ENCODE measurements at regions not wholly inside any gene's neighbourhood (a gene's known extent, or its start where the extent isn't known, plus 50 kb on each side); places are given as distances from the start of the nearest gene placed in this dataset.

DNA sequence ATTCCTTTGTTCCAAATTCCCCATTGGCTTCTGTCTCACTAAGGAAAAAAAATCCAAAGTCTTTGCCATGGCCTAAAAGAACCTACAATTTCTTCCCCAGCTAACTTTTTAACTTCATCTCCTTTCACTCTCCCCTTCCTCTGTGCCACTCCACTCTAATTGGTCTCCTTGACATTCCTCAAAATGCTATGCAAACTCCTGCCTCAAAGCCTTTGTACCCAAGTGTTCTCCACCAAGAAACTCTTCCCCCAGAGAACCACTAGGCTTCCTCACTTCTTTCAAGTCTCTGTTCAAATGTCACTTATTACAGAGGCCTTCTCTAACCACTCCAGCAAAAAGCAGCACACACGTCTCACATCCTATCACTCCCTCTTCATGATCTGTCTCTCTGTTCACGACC is 91.6 kb upstream of the NR4A3 start:
- TF ChIP-seq, protein P1, sequence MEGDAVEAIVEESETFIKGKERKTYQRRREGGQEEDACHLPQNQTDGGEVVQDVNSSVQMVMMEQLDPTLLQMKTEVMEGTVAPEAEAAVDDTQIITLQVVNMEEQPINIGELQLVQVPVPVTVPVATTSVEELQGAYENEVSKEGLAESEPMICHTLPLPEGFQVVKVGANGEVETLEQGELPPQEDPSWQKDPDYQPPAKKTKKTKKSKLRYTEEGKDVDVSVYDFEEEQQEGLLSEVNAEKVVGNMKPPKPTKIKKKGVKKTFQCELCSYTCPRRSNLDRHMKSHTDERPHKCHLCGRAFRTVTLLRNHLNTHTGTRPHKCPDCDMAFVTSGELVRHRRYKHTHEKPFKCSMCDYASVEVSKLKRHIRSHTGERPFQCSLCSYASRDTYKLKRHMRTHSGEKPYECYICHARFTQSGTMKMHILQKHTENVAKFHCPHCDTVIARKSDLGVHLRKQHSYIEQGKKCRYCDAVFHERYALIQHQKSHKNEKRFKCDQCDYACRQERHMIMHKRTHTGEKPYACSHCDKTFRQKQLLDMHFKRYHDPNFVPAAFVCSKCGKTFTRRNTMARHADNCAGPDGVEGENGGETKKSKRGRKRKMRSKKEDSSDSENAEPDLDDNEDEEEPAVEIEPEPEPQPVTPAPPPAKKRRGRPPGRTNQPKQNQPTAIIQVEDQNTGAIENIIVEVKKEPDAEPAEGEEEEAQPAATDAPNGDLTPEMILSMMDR (conservative IDR thresholded peaks at IDR 0.05 in 1 of 2, IDR thresholded peaks at IDR 0.05 in 1 of 2; ENCODE audit: extremely low read depth in 1 of 2, insufficient read depth in 1 of 2, low read depth in 1 of 2, low read length in 2 of 2), result no peak
- no peak for TF ChIP-seq EZH2 (IDR thresholded peaks at IDR 0.05; ENCODE audit: borderline replicate concordance, low read length)
